Naive thymus-derived CD4-positive, alpha-beta T cell (primary cell): ENCODE measurements at regions not wholly inside any gene's neighbourhood (a gene's known extent, or its start where the extent isn't known, plus 50 kb on each side); places are given as distances from the start of the nearest gene placed in this dataset.

Experiments
- ATAC-seq: fragments of 150-1000 bp; cut with Tn5 transposase; 2 replicates; pipeline ENCODE4 v1.10.0; 2021; ENCODE audit warnings: mild to moderate bottlenecking, moderate library complexity
- CTCF ChIA-PET: fragments of 350-600 bp; sonication (Branson Sonifier 250); formaldehyde crosslinking; loops from one replicate; lab custom pipeline; 2021; ENCODE audit warnings: antibody characterized with exemption; lab: Charles Lee
- POLR2A ChIA-PET: fragments of 350-600 bp; sonication (Branson Sonifier 250); formaldehyde crosslinking; loops from one replicate; lab custom pipeline; 2021; ENCODE audit warnings: antibody characterized with exemption, inconsistent platforms; lab: Charles Lee
- DNase-seq, 9 donors: peaks; one replicate each; pipeline versions ENCODE4 v3.0.0 to v3.0.0-alpha.2; 2020 to 2022; ENCODE audit warnings: mixed read lengths in 1 of 9
- H3K27ac ChIP-seq: one replicate; pipeline ENCODE4 v1.7.0; 2013; ENCODE audit warnings: mild to moderate bottlenecking, low read depth, low read length, moderate library complexity
- H3K27me3 ChIP-seq, 2 donors: one replicate each; pipeline ENCODE4 v1.7.0; 2013; ENCODE audit warnings: low read length in 2 of 2, mild to moderate bottlenecking in 2 of 2, moderate library complexity in 2 of 2; ENCODE audit not compliant: control insufficient read depth in 2 of 2, insufficient read depth in 2 of 2
- H3K36me3 ChIP-seq, 3 experiments: 1 replicate in 2 of 3; 2 replicates in 1 of 3; pipeline ENCODE4 v1.7.0; 2013; ENCODE audit warnings: low read length in 3 of 3, mild to moderate bottlenecking in 3 of 3, moderate library complexity in 1 of 3; ENCODE audit not compliant: insufficient read depth in 3 of 3, control insufficient read depth in 2 of 3
- H3K4me1 ChIP-seq, 2 donors: one replicate each; pipeline ENCODE4 v1.7.0; 2013; ENCODE audit warnings: low read length in 2 of 2, mild to moderate bottlenecking in 2 of 2, moderate library complexity in 1 of 2; ENCODE audit not compliant: control insufficient read depth in 2 of 2, insufficient read depth in 2 of 2
- H3K4me3 ChIP-seq: 2 replicates; pipeline ENCODE4 v1.7.0; 2013; ENCODE audit warnings: mild to moderate bottlenecking, low read length
- H3K9me3 ChIP-seq, 3 experiments: 1 replicate in 2 of 3; 2 replicates in 1 of 3; pipeline ENCODE4 v1.7.0; 2013; ENCODE audit warnings: low read length in 3 of 3; ENCODE audit not compliant: control insufficient read depth in 2 of 3
- H3K27ac Mint-ChIP-seq, 9 donors: one replicate each; pipeline ENCODE4 v1.8.0; 2020 to 2022; ENCODE audit warnings: mixed read lengths in 9 of 9, mild to moderate bottlenecking in 8 of 9, moderate library complexity in 5 of 9, inconsistent platforms in 2 of 9
- H3K27me3 Mint-ChIP-seq, 5 donors: one replicate each; pipeline ENCODE4 v1.8.0; 2021 to 2022; ENCODE audit warnings: mixed read lengths in 5 of 5, mild to moderate bottlenecking in 1 of 5
- H3K36me3 Mint-ChIP-seq, 5 donors: one replicate each; pipeline ENCODE4 v1.8.0; 2020 to 2022; ENCODE audit warnings: mixed read lengths in 5 of 5, mild to moderate bottlenecking in 3 of 5, inconsistent platforms in 1 of 5
- H3K4me1 Mint-ChIP-seq, 7 donors: one replicate each; pipeline ENCODE4 v1.8.0; 2020 to 2022; ENCODE audit warnings: mixed read lengths in 7 of 7, mild to moderate bottlenecking in 3 of 7, inconsistent platforms in 1 of 7
- H3K4me3 Mint-ChIP-seq, 10 donors: one replicate each; pipeline ENCODE4 v1.8.0; 2020 to 2022; ENCODE audit warnings: mild to moderate bottlenecking in 10 of 10, mixed read lengths in 10 of 10, moderate library complexity in 6 of 10, inconsistent platforms in 2 of 10
- H3K9me3 Mint-ChIP-seq, 11 donors: one replicate each; pipeline ENCODE4 v1.8.0; 2020 to 2022; ENCODE audit warnings: mixed read lengths in 11 of 11, mild to moderate bottlenecking in 4 of 11, inconsistent platforms in 1 of 11, moderate library complexity in 1 of 11
- intact Hi-C, 2 donors: fragments of 100-400 bp; cut with micrococcal nuclease; formaldehyde crosslinking; loops; one replicate each; pipeline ENCODE4 v1.15.1; 2023

- no peak overlapping the region for H3K4me3 Mint-ChIP-seq
- Histone ChIP-seq H3K27me3 (no peaks in the 10 kb centered on the region), H3K9me3 (no peaks in the 10 kb centered on the region), H3K4me3 (no peak overlapping the region), H3K4me1 (no peaks in the 10 kb centered on the region), H3K36me3 (no peaks in the 10 kb centered on the region), H3K27ac (no peak overlapping the region)
- CTCF ChIA-PET = interaction anchor here (0.6 kb wide), 1 partner anchor 13 kb away, joined by 3 read pairs; no protein-coding TSS in a partner anchor
- H3K27me3 Mint-ChIP-seq = no peaks in the 10 kb centered on the region
- DNase-seq = no peak
- intact Hi-C loops = no loop called here
- H3K4me1 Mint-ChIP-seq = peaks cover 0 to 4% (median 0%) of the 10 kb centered on the region in 7 donors
- H3K9me3 Mint-ChIP-seq = peaks cover 0 to 8% (median 0%) of the 10 kb centered on the region in 11 donors
- H3K27ac Mint-ChIP-seq = no peak overlapping the region
- H3K36me3 Mint-ChIP-seq = peaks cover 0 to 2% (median 0%) of the 10 kb centered on the region in 5 donors
- no peak for ATAC-seq
- POLR2A ChIA-PET = no interaction called here
Measured at GRCh38 chr11:104630352-104630751, 267.9 kb downstream of the CASP12 start.

GRCh38 chr11:104625246-104625645 is 273.0 kb downstream of the CASP12 start:
- peaks cover 0 to 4% (median 0%) of the 10 kb centered on the region in 11 donors for H3K9me3 Mint-ChIP-seq

GRCh38 chr11:104624021-104624420 is 274.2 kb downstream of the CASP12 start:
- CTCF ChIA-PET = no interaction called here
- Histone ChIP-seq H3K4me1 (no peaks in the 10 kb centered on the region), H3K27me3 (no peaks in the 10 kb centered on the region), H3K27ac (no peak overlapping the region), H3K9me3 (no peaks in the 10 kb centered on the region), H3K4me3 (no peak overlapping the region), H3K36me3 (no peaks in the 10 kb centered on the region)
- H3K36me3 Mint-ChIP-seq = peaks cover 0 to 2% (median 0%) of the 10 kb centered on the region in 5 donors
- H3K27ac Mint-ChIP-seq = no peak overlapping the region
- no peak overlapping the region for H3K4me3 Mint-ChIP-seq
- intact Hi-C loops = no loop called here
- peaks cover 0 to 10% (median 3%) of the 10 kb centered on the region in 7 donors for H3K4me1 Mint-ChIP-seq
- no peak for DNase-seq
- H3K27me3 Mint-ChIP-seq = no peaks in the 10 kb centered on the region
- H3K9me3 Mint-ChIP-seq = peaks cover 0 to 4% (median 0%) of the 10 kb centered on the region in 11 donors
- POLR2A ChIA-PET = no interaction called here
- no peak for ATAC-seq

More at GRCh38 chr11:104625246-104625645, 273.0 kb downstream of the CASP12 start:
- H3K4me1 ChIP-seq = no peaks in the 10 kb centered on the region
- no peak overlapping the region for H3K4me3 ChIP-seq
- Mint-ChIP-seq H3K4me1 (peaks cover 0 to 10% (median 3%) of the 10 kb centered on the region in 7 donors), H3K36me3 (peaks cover 0 to 2% (median 0%) of the 10 kb centered on the region in 5 donors), H3K4me3 (no peak overlapping the region), H3K27me3 (no peaks in the 10 kb centered on the region), H3K27ac (no peak overlapping the region)
- no peak overlapping the region for H3K27ac ChIP-seq
- ChIA-PET CTCF (no interaction called here), POLR2A (no interaction called here)
- DNase-seq (no peak), ATAC-seq (no peak)
- intact Hi-C loops = loop anchor here in 1 of 2 donors (5.0 kb wide), 1 partner anchor 172 kb away; no protein-coding TSS in a partner anchor
- H3K36me3 ChIP-seq = no peaks in the 10 kb centered on the region
- H3K27me3 ChIP-seq = no peaks in the 10 kb centered on the region
- no peaks in the 10 kb centered on the region for H3K9me3 ChIP-seq

- POLR2A ChIA-PET = interaction anchor here (0.6 kb wide), 1 partner anchor 129 kb away, joined by 4 read pairs; no protein-coding TSS in a partner anchor
- no peaks in the 10 kb centered on the region for H3K4me1 ChIP-seq
- CTCF ChIA-PET = no interaction called here
- Mint-ChIP-seq H3K4me3 (no peak overlapping the region), H3K9me3 (peaks cover 0 to 4% (median 0%) of the 10 kb centered on the region in 11 donors), H3K27ac (no peak overlapping the region), H3K27me3 (no peaks in the 10 kb centered on the region), H3K4me1 (peaks cover 0 to 12% (median 5%) of the 10 kb centered on the region in 7 donors), H3K36me3 (peaks cover 0 to 2% (median 0%) of the 10 kb centered on the region in 5 donors)
- ATAC-seq = no peak
- no peak overlapping the region for H3K4me3 ChIP-seq
- H3K27ac ChIP-seq = no peak overlapping the region
- no peak for DNase-seq
- no peaks in the 10 kb centered on the region for H3K9me3 ChIP-seq
- H3K27me3 ChIP-seq = no peaks in the 10 kb centered on the region
- intact Hi-C loops = no loop called here
- no peaks in the 10 kb centered on the region for H3K36me3 ChIP-seq
Measured at GRCh38 chr11:104623518-104623917, 274.7 kb downstream of the CASP12 start.

GRCh38 chr11:104620991-104621390 is 277.3 kb downstream of the CASP12 start:
- H3K27me3 Mint-ChIP-seq = peaks cover 0 to under 1% (median 0%) of the 10 kb centered on the region in 5 donors
- Histone ChIP-seq H3K27ac (no peak overlapping the region), H3K36me3 (no peaks in the 10 kb centered on the region), H3K4me3 (no peak overlapping the region), H3K9me3 (no peaks in the 10 kb centered on the region), H3K27me3 (no peaks in the 10 kb centered on the region), H3K4me1 (no peaks in the 10 kb centered on the region)
- H3K27ac Mint-ChIP-seq = peak overlapping the region in 4 of 9 donors; percentile 2 to 12 (median 8)
- H3K9me3 Mint-ChIP-seq = peaks cover 0 to 17% (median 4%) of the 10 kb centered on the region in 11 donors
- ATAC-seq = no peak
- peaks cover 0 to 17% (median 6%) of the 10 kb centered on the region in 5 donors for H3K36me3 Mint-ChIP-seq
- H3K4me1 Mint-ChIP-seq = peaks cover 0 to 12% (median 5%) of the 10 kb centered on the region in 7 donors
- CTCF ChIA-PET = no interaction called here
- no peak for DNase-seq
- intact Hi-C loops = no loop called here
- POLR2A ChIA-PET = no interaction called here
- no peak overlapping the region for H3K4me3 Mint-ChIP-seq

- no peak overlapping the region for H3K27ac ChIP-seq
- no peak overlapping the region for H3K27ac Mint-ChIP-seq
- H3K4me1 ChIP-seq = no peaks in the 10 kb centered on the region
- H3K4me3 Mint-ChIP-seq = no peak overlapping the region
- peaks cover 0 to 20% (median 4%) of the 10 kb centered on the region in 11 donors for H3K9me3 Mint-ChIP-seq
- peaks cover 0 to 18% (median 6%) of the 10 kb centered on the region in 7 donors for H3K4me1 Mint-ChIP-seq
- intact Hi-C loops = no loop called here
- no peaks in the 10 kb centered on the region for H3K9me3 ChIP-seq
- H3K27me3 Mint-ChIP-seq = peaks cover 0 to 4% (median 0%) of the 10 kb centered on the region in 5 donors
- ChIA-PET POLR2A (interaction anchor here (0.7 kb wide), 1 partner anchor 404 kb away, joined by 3 read pairs; no protein-coding TSS in a partner anchor), CTCF (no interaction called here)
- ATAC-seq (no peak), DNase-seq (no peak)
- H3K27me3 ChIP-seq = no peaks in the 10 kb centered on the region
- H3K36me3 ChIP-seq = no peaks in the 10 kb centered on the region
- H3K4me3 ChIP-seq = no peak overlapping the region
- peaks cover 0 to 24% (median 6%) of the 10 kb centered on the region in 5 donors for H3K36me3 Mint-ChIP-seq
Measured at GRCh38 chr11:104619751-104620150, 278.5 kb downstream of the CASP12 start.

- Mint-ChIP-seq H3K9me3 (peaks cover 0 to 20% (median 4%) of the 10 kb centered on the region in 11 donors), H3K27me3 (peaks cover 0 to 4% (median 0%) of the 10 kb centered on the region in 5 donors), H3K4me1 (peaks cover 0 to 18% (median 6%) of the 10 kb centered on the region in 7 donors), H3K4me3 (no peak overlapping the region), H3K27ac (peak overlapping the region in 1 of 9 donors; percentile 33), H3K36me3 (peaks cover 0 to 24% (median 6%) of the 10 kb centered on the region in 5 donors)
- no peak overlapping the region for H3K27ac ChIP-seq
- no peak overlapping the region for H3K4me3 ChIP-seq
- intact Hi-C loops = no loop called here
- ChIA-PET POLR2A (no interaction called here), CTCF (no interaction called here)
- no peaks in the 10 kb centered on the region for H3K36me3 ChIP-seq
- ATAC-seq (no peak), DNase-seq (no peak)
- H3K9me3 ChIP-seq = no peaks in the 10 kb centered on the region
- H3K27me3 ChIP-seq = no peaks in the 10 kb centered on the region
- no peaks in the 10 kb centered on the region for H3K4me1 ChIP-seq
Measured at GRCh38 chr11:104618954-104619353, 279.3 kb downstream of the CASP12 start.
